HFF-Myc (cell line): ENCODE measurements at regions not wholly inside any gene's neighbourhood (a gene's known extent, or its start where the extent isn't known, plus 50 kb on each side); places are given as distances from the start of the nearest gene placed in this dataset.
"Not testable (repeated sequence)": the region's sequence is repeated elsewhere in the genome, so short reads cannot be mapped to it uniquely, and the experiment has no call there.

Experiments used
- DNase-seq: peaks from one replicate; pipeline ENCODE4 v3.0.0-alpha.2; 2011; ENCODE audit warnings: low read depth; ENCODE audit errors: extremely low read depth
- H3K4me3 ChIP-seq: replicated peaks from 2 replicates; pipeline ENCODE4 v1.5.1; 2011; ENCODE audit warnings: low read depth, mild to moderate bottlenecking, control low read depth, low read length
- TF ChIP-seq, protein P1 (sequence below): IDR thresholded peaks from 2 replicates; pipeline ENCODE4 v1.5.1; 2012; ENCODE audit warnings: mild to moderate bottlenecking, low read depth, low read length, control low read depth; ENCODE audit errors: missing control alignments

DNA sequence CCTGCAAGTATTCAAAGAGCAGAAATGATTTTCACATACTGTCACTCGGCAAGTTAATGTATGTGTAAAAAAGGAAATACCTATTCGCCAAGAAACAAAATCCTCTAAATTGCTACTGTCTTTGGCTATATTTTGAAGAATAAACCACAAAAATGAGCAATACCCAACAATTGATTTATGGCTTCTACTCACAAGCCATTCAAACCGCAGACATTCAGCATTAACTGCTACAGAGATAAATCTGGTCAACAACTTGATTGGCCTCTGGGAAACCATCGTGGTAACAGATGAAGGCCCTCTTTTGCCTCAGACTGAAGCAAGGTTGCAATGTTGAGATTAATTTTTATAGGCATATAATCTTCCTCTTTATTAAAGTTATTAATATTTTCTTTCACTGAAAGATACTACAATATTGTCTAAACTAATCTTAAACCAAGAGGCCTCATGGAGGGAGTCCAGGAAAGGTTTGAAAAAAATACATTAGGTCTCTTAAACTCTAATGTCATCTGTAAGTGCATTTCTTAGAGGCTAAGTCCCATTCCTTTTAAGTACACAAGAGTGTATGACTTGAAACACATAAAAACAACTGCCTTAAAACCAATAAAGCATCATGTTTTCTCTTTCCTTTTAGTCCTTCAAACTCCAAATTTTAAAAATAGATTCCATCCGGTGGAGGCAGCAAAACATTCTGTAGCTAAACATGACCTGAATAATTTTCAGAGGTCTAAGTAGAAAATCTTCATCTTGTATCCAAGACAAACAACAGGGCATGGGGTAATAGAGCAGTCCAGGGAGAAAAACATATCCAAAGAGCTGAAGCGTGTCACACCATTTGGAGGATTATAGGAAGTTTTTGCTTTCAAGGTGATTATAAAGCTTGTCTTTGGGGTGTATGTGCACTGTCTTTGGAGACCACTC lies 162.4 kb upstream of the TGFBR2 start:
- no peak for DNase-seq
- H3K4me3 ChIP-seq, result no peak overlapping the region
- TF ChIP-seq, protein P1, sequence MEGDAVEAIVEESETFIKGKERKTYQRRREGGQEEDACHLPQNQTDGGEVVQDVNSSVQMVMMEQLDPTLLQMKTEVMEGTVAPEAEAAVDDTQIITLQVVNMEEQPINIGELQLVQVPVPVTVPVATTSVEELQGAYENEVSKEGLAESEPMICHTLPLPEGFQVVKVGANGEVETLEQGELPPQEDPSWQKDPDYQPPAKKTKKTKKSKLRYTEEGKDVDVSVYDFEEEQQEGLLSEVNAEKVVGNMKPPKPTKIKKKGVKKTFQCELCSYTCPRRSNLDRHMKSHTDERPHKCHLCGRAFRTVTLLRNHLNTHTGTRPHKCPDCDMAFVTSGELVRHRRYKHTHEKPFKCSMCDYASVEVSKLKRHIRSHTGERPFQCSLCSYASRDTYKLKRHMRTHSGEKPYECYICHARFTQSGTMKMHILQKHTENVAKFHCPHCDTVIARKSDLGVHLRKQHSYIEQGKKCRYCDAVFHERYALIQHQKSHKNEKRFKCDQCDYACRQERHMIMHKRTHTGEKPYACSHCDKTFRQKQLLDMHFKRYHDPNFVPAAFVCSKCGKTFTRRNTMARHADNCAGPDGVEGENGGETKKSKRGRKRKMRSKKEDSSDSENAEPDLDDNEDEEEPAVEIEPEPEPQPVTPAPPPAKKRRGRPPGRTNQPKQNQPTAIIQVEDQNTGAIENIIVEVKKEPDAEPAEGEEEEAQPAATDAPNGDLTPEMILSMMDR, result no peak

DNA sequence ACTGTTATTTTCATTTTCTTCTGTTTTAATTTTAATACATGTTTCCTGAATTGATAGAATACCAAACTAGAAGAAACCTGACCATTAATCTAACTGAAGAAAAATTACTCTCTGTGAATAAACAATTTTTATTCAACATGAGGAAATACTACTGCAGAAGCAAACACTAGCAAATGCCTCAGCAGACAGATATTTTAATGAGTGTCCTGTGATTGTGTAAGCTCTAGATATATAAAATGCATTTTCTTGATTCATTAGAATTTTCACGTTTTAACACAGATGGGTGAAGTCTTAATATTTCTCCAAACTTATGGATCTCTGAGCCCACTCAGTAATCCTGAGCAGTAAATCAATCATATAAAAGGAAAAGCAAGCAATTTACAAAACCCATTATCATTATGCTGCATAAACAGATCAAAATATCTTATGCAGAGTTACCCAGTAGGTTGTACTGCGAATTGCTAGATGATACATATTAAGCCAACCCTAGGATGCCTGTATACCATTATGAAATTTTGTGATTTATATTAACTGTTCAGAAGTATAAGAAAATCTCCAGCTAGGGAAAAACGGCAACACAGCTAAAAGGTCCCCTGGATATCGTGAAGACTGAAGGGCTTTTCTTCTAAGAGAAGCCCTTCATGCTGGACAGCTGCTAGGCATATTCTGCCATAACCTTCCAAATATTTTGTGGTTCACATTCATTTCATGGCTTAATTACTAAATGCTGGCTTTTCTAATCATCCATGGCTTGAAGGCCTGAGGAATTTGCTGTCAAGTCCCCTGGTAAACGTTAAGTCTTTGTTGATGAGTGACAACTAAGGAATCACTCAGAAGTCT lies 157.7 kb upstream of the TGFBR2 start:
- TF ChIP-seq, protein P1, result no peak
- H3K4me3 ChIP-seq, result no peak overlapping the region
- no peak for DNase-seq

DNA sequence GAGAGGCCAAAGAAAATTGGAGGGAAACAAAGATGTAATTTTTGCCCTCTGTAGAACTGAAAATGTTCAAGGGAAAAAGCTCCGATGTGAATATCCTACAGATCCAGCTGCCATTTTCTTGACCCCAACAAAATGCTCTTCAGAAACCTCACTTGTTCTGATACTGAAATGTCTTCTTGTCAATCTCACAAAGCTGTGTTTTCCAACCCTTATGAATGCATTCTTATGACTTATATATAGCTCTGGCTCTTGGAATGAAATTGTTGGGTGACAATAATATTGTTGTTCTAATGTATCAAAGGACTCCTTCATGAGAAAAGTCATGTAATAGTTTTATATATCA lies 157.1 kb upstream of the TGFBR2 start:
- DNase-seq, result no peak

DNA sequence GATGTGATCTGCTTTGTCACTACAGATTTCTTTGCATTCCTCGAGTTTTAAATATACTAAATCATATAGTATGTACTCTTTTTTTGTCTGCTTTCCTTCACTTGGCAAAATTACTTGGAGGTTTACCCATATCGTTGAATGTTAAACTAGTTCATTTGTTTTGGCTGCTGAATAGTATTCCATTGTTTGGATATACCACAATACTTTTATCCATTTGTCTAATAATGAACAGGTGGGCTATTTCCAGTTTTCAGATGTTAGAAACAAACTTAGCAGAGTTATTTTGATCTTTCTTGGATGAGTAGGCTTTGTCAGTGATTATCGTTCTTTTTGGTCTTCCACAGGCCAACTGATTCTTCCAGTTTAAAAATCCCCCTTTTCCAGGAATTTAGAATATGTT lies 154.0 kb upstream of the TGFBR2 start:
- TF ChIP-seq, protein P1, result no peak
- DNase-seq, result no peak
- no peak overlapping the region for H3K4me3 ChIP-seq

More for the DNA sequence above, 157.1 kb upstream of the TGFBR2 start:
- H3K4me3 ChIP-seq, result no peak overlapping the region
- TF ChIP-seq, protein P1, result no peak

DNA sequence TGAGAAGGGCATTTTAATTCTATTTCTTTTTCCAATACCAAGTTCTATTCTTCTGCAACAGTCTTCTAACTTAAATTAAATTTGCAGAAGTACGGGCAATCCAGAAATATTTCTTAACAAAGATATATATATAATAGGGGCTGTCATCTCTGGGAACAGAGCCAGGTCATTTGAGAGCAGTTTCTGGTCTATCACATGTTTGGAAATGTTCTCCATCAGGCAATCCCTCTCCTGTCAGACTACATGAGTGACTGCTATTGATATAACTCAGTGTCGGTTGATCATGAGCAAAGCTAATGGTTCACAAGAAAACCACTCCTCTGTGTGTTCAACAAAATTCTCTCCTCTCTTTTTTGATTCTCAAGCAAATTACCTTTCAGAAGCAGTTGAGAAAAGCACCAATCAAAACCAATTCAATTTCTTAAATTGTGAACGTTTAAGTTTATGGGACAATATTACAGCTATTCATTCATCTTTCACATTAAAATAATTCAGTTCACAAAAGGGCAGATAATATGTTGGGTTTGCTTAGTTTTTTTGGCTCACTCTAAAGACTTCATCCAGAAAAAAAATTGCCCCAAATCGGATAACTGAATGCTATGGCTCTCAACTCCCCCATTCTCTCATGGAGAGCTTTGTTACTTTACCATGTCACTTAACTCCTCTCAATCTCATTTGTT lies 152.9 kb upstream of the TGFBR2 start:
- no peak overlapping the region for H3K4me3 ChIP-seq
- no peak for DNase-seq
- TF ChIP-seq, protein P1, result no peak

DNA sequence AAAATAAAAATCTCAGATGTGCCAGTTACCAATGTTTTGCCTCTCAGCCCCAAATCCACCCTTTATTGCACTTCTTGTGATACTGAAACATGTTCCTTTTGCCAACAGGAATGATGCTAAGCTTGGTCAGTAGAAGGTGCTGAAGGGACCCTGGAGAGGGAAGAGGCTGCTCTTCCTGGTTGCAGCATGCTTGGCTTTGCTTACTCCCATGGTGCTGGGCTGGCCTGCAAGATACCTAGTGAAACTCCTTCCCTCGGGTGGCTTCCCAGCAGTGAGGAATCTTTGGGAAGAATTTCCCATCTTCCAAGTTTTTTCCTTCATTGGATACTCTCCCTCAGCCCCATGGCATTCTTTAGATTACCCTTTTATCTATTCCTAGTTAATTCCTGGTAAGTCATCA lies 151.8 kb upstream of the TGFBR2 start:
- no peak overlapping the region for H3K4me3 ChIP-seq
- DNase-seq, result no peak
- TF ChIP-seq, protein P1, result no peak

DNA sequence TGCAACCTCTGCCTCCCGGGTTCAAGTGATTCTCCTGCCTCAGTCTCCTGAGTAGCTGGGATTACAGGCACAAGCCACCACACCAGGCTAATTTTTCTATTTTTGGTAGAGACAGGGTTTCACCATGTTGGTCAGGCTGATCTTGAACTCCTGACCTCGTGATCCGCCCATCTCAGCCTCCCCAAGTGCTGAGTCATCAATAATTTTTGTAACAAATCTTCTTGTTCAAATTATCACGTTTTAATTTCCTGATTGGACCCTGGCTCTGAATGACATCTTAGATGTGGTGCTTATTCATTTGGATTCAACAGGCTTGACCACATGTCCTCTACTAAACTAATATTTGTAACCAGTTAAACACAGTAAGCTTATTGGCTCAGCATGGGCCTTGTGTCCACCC lies 151.3 kb upstream of the TGFBR2 start:
- H3K4me3 ChIP-seq, DNase-seq: not testable (repeated sequence)
